K562 (cell line): ENCODE measurements at regions not wholly inside any gene's neighbourhood (a gene's known extent, or its start where the extent isn't known, plus 50 kb on each side); places are given as distances from the start of the nearest gene placed in this dataset.

ENCODE experiments used
- ATAC-seq: fragments of 200-7000 bp; cut with Tn5 transposase; 3 replicates; pipeline ENCODE4 v1.9.1; 2020; ENCODE audit warnings: moderate library complexity
- BruUV-seq: library from RNA; stranded (reverse); fragments of 400-500 nt; replicated peaks from 2 replicates; lab custom pipeline; 2021; lab: Mats Ljungman, UMichigan
- CTCF ChIA-PET: fragments of 300-600 bp; formaldehyde crosslinking; extraction: SDS; loops from one replicate; lab custom pipeline; 2021; ENCODE audit warnings: low intra/inter-chr PET ratio; lab: Yijun Ruan, JAX
- POLR2A ChIA-PET: fragments of 300-600, 350-650 bp; sonication (Branson Sonifier 250); formaldehyde crosslinking; extraction: SDS; loops from one replicate; lab custom pipeline; 2021; ENCODE audit warnings: antibody characterized with exemption, inconsistent platforms; lab: Yijun Ruan, JAX
- DNase-seq, 4 experiments: peaks; one replicate each; pipeline versions ENCODE4 v3.0.0 to v3.0.0-alpha.2; 2011 to 2018; ENCODE audit warnings: low spot score in 3 of 4, mixed read lengths in 3 of 4; ENCODE audit errors: extremely low read depth in 1 of 4
- FAIRE-seq: peaks from 2 replicates; lab custom pipeline; 2011; peaks lifted over from hg19 to GRCh38; lab: Jason Lieb, UNC
- H2AFZ ChIP-seq: 2 replicates; pipeline ENCODE4 v1.6.0; 2011; ENCODE audit warnings: low read depth, low read length, control low read depth, inconsistent platforms
- H3K27ac ChIP-seq: fragments of 200-600 bp; 3 replicates; pipeline ENCODE4 v1.8.0; 2011; ENCODE audit warnings: low read depth, mild to moderate bottlenecking, control low read depth, inconsistent platforms, low read length, moderate library complexity, mixed read lengths; ENCODE audit errors: extremely low read depth
- H3K27me3 ChIP-seq, 2 experiments: fragments of 300-600 bp in 1 of 2; 2 replicates in 1 of 2; 3 replicates in 1 of 2; pipeline versions ENCODE4 v1.6.0 to v1.8.0; 2011; ENCODE audit warnings: inconsistent platforms in 2 of 2, low read length in 2 of 2, mild to moderate bottlenecking in 1 of 2, mixed read lengths in 1 of 2, moderate library complexity in 1 of 2; ENCODE audit not compliant: control insufficient read depth in 2 of 2, insufficient read depth in 2 of 2
- H3K36me3 ChIP-seq: fragments of 300-600 bp; 3 replicates; pipeline ENCODE4 v1.8.0; 2011; ENCODE audit warnings: mild to moderate bottlenecking, low read length, inconsistent platforms; ENCODE audit not compliant: control insufficient read depth, insufficient read depth
- H3K4me1 ChIP-seq, 2 experiments: fragments of 200-600 bp in 1 of 2; replicated peaks in 1 of 2; 2 replicates in 1 of 2; 3 replicates in 1 of 2; pipeline versions ENCODE4 v1.5.1 to v1.8.0; 2011; ENCODE audit warnings: inconsistent platforms in 2 of 2, low read length in 2 of 2, mild to moderate bottlenecking in 1 of 2, mixed read lengths in 1 of 2, moderate library complexity in 1 of 2; ENCODE audit not compliant: control insufficient read depth in 2 of 2, insufficient read depth in 2 of 2
- H3K4me2 ChIP-seq: 2 replicates; pipeline ENCODE4 v1.6.1; 2011; ENCODE audit warnings: low read length, control low read depth, inconsistent platforms, mixed read lengths; ENCODE audit not compliant: insufficient read depth
- H3K4me3 ChIP-seq: fragments of 200-600 bp; sonication (generic), shearing (Covaris generic); 2 replicates; pipeline ENCODE4 v1.5.1; 2016; ENCODE audit warnings: control low read depth, inconsistent platforms
- H3K79me2 ChIP-seq: fragments of 200-600 bp; 3 replicates; pipeline ENCODE4 v1.8.0; 2011; ENCODE audit warnings: low read length, inconsistent platforms; ENCODE audit not compliant: control insufficient read depth, insufficient read depth
- H3K9ac ChIP-seq, 2 experiments: 2 replicates each; pipeline versions ENCODE4 v1.6.0 to v1.6.1; 2011; ENCODE audit warnings: low read depth in 2 of 2, low read length in 2 of 2, control low read depth in 1 of 2, inconsistent platforms in 1 of 2, mild to moderate bottlenecking in 1 of 2, mixed read lengths in 1 of 2; ENCODE audit not compliant: insufficient read depth in 1 of 2
- H3K9me1 ChIP-seq: one replicate; pipeline ENCODE4 v1.6.0; 2011; ENCODE audit warnings: inconsistent platforms, mild to moderate bottlenecking, low read length, moderate library complexity; ENCODE audit not compliant: control insufficient read depth, insufficient read depth
- H3K9me3 ChIP-seq: replicated peaks from 2 replicates; pipeline ENCODE4 v1.5.1; 2011; ENCODE audit warnings: low read depth, low read length, inconsistent platforms; ENCODE audit not compliant: control insufficient read depth, insufficient read depth
- H4K20me1 ChIP-seq: replicated peaks from 2 replicates; pipeline ENCODE4 v1.6.1; 2011; ENCODE audit warnings: low read length, inconsistent platforms, mixed read lengths; ENCODE audit not compliant: control insufficient read depth, insufficient read depth
- ARID2 ChIP-seq: fragments of 450-650 bp; IDR thresholded peaks from 2 replicates; pipeline ENCODE4 v1.6.1; 2017; ENCODE audit warnings: antibody characterized with exemption, mild to moderate bottlenecking
- CCAR2 ChIP-seq: fragments of 200-400 bp; formaldehyde crosslinking; IDR thresholded peaks from 2 replicates; pipeline ENCODE4 v1.6.1; 2017; ENCODE audit warnings: mild to moderate bottlenecking, low read depth, low read length
- CXXC5 ChIP-seq: fragments of 250-450 bp; sonication (Bioruptor Pico); IDR thresholded peaks from 2 replicates; pipeline ENCODE4 v1.8.0; 2022; ENCODE audit warnings: inconsistent platforms, mild to moderate bottlenecking, moderate library complexity
- DDX20 ChIP-seq: fragments of 450-650 bp; IDR thresholded peaks from 2 replicates; pipeline ENCODE4 v1.6.1; 2016; ENCODE audit warnings: missing genetic modification characterization, low read depth, mild to moderate bottlenecking, missing compliant biosample characterization, moderate library complexity
- GATAD2A ChIP-seq: fragments of 450-650 bp; IDR thresholded peaks from 2 replicates; pipeline ENCODE4 v1.6.1; 2017
- HNRNPLL ChIP-seq: fragments of 200-400 bp; formaldehyde crosslinking; IDR thresholded peaks from 2 replicates; pipeline ENCODE4 v1.6.1; 2017; ENCODE audit warnings: low read length, low read depth, mild to moderate bottlenecking; ENCODE audit not compliant: poor library complexity, severe bottlenecking
- HNRNPUL1 ChIP-seq: fragments of 200-400 bp; formaldehyde crosslinking; IDR thresholded peaks from 2 replicates; pipeline ENCODE4 v1.6.1; 2017; ENCODE audit warnings: low read length
- HOXB6 ChIP-seq: fragments of 250-450 bp; sonication (Bioruptor Pico); IDR thresholded peaks from 2 replicates; pipeline ENCODE4 v1.5.1; 2022; ENCODE audit warnings: mild to moderate bottlenecking, borderline replicate concordance
- MYNN ChIP-seq, 2 experiments: sonication (generic); formaldehyde crosslinking in 1 of 2; IDR thresholded peaks; 2 replicates each; pipeline versions ENCODE4 v1.5.0 to v1.6.1; 2016 to 2020; ENCODE audit warnings: antibody characterized with exemption in 1 of 2, missing genetic modification reagents in 1 of 2
- PHF8 ChIP-seq: fragments of 200-600 bp; sonication (generic); IDR thresholded peaks from 2 replicates; pipeline ENCODE4 v1.6.1; 2012; ENCODE audit warnings: mixed run types, mild to moderate bottlenecking, inconsistent platforms, low read length, moderate library complexity, borderline replicate concordance
- PRMT5 ChIP-seq: sonication (generic); formaldehyde crosslinking; IDR thresholded peaks from 2 replicates; pipeline ENCODE4 v1.5.0; 2020; ENCODE audit warnings: missing genetic modification reagents
- ZNF263 ChIP-seq: sonication (generic); formaldehyde crosslinking; IDR thresholded peaks from 2 replicates; pipeline ENCODE4 v1.8.0; 2022; ENCODE audit warnings: mild to moderate bottlenecking, missing genetic modification reagents, borderline replicate concordance
- ZNF551 ChIP-seq: fragments of 250-450 bp; sonication (Bioruptor Pico); IDR thresholded peaks from 2 replicates; pipeline ENCODE4 v1.5.0; 2021; ENCODE audit warnings: mild to moderate bottlenecking, moderate library complexity
- ZNF592 ChIP-seq: fragments of 450-650 bp; IDR thresholded peaks from 2 replicates; pipeline ENCODE4 v1.6.1; 2017; ENCODE audit warnings: antibody characterized with exemption, mild to moderate bottlenecking
- in situ Hi-C: fragments of 300-500 bp; cut with MboI; formaldehyde crosslinking; loops from 4 replicates; pipeline ENCODE4 v1.15.0; 2018; ENCODE audit warnings: inconsistent platforms, mixed read lengths
- intact Hi-C: fragments of 100-400 bp; cut with micrococcal nuclease; formaldehyde crosslinking; loops from 2 replicates; pipeline ENCODE4 v1.14.2; 2022
- TF ChIP-seq, protein P1 (sequence below): fragments of 250-450 bp; sonication (Bioruptor Pico); IDR thresholded peaks from 2 replicates; pipeline ENCODE4 v1.5.0; 2021; ENCODE audit warnings: mild to moderate bottlenecking, borderline replicate concordance
- TF ChIP-seq, protein P2 (sequence below): sonication (generic); formaldehyde crosslinking; IDR thresholded peaks from 2 replicates; pipeline ENCODE4 v1.8.1; 2023; ENCODE audit warnings: mild to moderate bottlenecking, missing genetic modification reagents

GRCh38 chr9:73855206-73855605 is 641.9 kb upstream of the RORB start (continued):
- TF ChIP-seq, protein P1, sequence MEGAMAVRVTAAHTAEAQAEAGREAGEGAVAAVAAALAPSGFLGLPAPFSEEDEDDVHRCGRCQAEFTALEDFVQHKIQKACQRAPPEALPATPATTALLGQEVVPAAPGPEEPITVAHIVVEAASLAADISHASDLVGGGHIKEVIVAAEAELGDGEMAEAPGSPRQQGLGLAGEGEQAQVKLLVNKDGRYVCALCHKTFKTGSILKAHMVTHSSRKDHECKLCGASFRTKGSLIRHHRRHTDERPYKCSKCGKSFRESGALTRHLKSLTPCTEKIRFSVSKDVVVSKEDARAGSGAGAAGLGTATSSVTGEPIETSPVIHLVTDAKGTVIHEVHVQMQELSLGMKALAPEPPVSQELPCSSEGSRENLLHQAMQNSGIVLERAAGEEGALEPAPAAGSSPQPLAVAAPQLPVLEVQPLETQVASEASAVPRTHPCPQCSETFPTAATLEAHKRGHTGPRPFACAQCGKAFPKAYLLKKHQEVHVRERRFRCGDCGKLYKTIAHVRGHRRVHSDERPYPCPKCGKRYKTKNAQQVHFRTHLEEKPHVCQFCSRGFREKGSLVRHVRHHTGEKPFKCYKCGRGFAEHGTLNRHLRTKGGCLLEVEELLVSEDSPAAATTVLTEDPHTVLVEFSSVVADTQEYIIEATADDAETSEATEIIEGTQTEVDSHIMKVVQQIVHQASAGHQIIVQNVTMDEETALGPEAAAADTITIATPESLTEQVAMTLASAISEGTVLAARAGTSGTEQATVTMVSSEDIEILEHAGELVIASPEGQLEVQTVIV (CRISPR knock-in tag), result no peak
- no peak for TF ChIP-seq HNRNPUL1
- TF ChIP-seq ZNF592, result no peak
- TF ChIP-seq PHF8, result no peak

DNA sequence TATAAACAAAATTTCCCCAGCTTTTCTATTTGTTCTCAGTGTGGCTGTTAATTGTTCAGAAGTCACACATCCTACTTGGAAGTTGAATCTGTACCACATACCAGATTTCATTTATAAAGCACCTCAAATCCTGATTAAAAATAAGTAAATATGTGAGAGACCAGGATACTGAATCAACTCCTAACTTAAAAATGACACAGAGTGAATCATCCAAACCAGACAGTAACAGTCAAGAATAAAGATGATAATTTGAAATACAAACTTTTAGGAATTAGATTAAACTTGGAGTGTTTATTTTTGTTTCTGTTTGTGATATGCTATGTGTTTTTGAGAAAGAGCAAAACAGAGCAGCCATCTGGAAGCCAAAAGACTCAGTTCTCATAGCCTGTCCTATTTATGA is 633.2 kb upstream of the RORB start:
- Histone ChIP-seq H3K9ac (no peak overlapping the region), H3K36me3 (no peaks in the 10 kb centered on the region), H3K27ac (no peak overlapping the region), H2AFZ (no peak overlapping the region), H3K79me2 (no peaks in the 10 kb centered on the region), H3K9me3 (no peaks in the 10 kb centered on the region), H3K4me2 (no peak overlapping the region), H3K4me1 (no peaks in the 10 kb centered on the region), H4K20me1 (no peaks in the 10 kb centered on the region), H3K27me3 (no peaks in the 10 kb centered on the region), H3K4me3 (no peak overlapping the region), H3K9me1 (no peaks in the 10 kb centered on the region)
- no peak for ATAC-seq
- FAIRE-seq, result no peak
- ChIA-PET POLR2A (no interaction called here), CTCF (no interaction called here)
- no peak for DNase-seq
- intact Hi-C loops (no loop called here), in situ Hi-C loops (no loop called here)
- no TSS peak for BruUV-seq
- TF ChIP-seq HOXB6 (no peak), ZNF551 (no peak), CXXC5 (CRISPR knock-in tag) (no peak), DDX20 (tag) (no peak), ZNF263 (CRISPR knock-in tag) (no peak), PRMT5 (CRISPR knock-in tag) (no peak), GATAD2A (no peak), MYNN (IDR thresholded peaks at IDR 0.05) (no peak), MYNN (CRISPR knock-in tag; IDR thresholded peaks at IDR 0.05) (no peak), HNRNPLL (no peak), ARID2 (no peak), CCAR2 (no peak)
- TF ChIP-seq, protein P2, sequence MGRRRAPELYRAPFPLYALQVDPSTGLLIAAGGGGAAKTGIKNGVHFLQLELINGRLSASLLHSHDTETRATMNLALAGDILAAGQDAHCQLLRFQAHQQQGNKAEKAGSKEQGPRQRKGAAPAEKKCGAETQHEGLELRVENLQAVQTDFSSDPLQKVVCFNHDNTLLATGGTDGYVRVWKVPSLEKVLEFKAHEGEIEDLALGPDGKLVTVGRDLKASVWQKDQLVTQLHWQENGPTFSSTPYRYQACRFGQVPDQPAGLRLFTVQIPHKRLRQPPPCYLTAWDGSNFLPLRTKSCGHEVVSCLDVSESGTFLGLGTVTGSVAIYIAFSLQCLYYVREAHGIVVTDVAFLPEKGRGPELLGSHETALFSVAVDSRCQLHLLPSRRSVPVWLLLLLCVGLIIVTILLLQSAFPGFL (CRISPR knock-in tag), result no peak
